Kidney (tissue), 13 donors: ENCODE measurements at regions not wholly inside any gene's neighbourhood (a gene's known extent, or its start where the extent isn't known, plus 50 kb on each side); places are given as distances from the start of the nearest gene placed in this dataset.

ENCODE experiments used
- DNase-seq, 5 donors: peaks; one replicate each; pipeline ENCODE4 v3.0.0-alpha.2; 2013 to 2020
- FAIRE-seq: peaks from 2 replicates; lab custom pipeline; 2012; peaks lifted over from hg19 to GRCh38; lab: Jason Lieb, UNC
- H3K27ac ChIP-seq, 2 donors: one replicate each; pipeline ENCODE4 v1.7.0; 2013; ENCODE audit warnings: low read depth in 2 of 2, low read length in 2 of 2, inconsistent platforms in 1 of 2
- H3K27me3 ChIP-seq: one replicate; pipeline ENCODE4 v1.7.1; 2013; ENCODE audit warnings: low read length, inconsistent platforms; ENCODE audit not compliant: control insufficient read depth, insufficient read depth
- H3K36me3 ChIP-seq, 3 donors: one replicate each; pipeline versions ENCODE4 v1.7.0 to v1.7.1; 2013; ENCODE audit warnings: low read length in 3 of 3, control low read depth in 1 of 3, inconsistent platforms in 1 of 3; ENCODE audit not compliant: insufficient read depth in 3 of 3, control insufficient read depth in 2 of 3
- H3K4me1 ChIP-seq, 3 donors: one replicate each; pipeline versions ENCODE4 v1.7.0 to v1.7.1; 2013; ENCODE audit warnings: low read length in 3 of 3, inconsistent platforms in 1 of 3, low read depth in 1 of 3; ENCODE audit not compliant: control insufficient read depth in 2 of 3, insufficient read depth in 2 of 3
- H3K4me3 ChIP-seq, 3 donors: one replicate each; pipeline versions ENCODE4 v1.7.0 to v1.8.1; 2013; ENCODE audit warnings: low read length in 3 of 3, control low read depth in 1 of 3, inconsistent platforms in 1 of 3
- H3K9ac ChIP-seq, 3 donors: one replicate each; pipeline versions ENCODE4 v1.7.0 to v1.7.1; 2013; ENCODE audit warnings: low read length in 3 of 3, control low read depth in 1 of 3, inconsistent platforms in 1 of 3
- H3K9me3 ChIP-seq, 3 donors: one replicate each; pipeline versions ENCODE4 v1.7.0 to v1.7.1; 2013; ENCODE audit warnings: low read length in 3 of 3, control low read depth in 1 of 3, inconsistent platforms in 1 of 3; ENCODE audit not compliant: control insufficient read depth in 2 of 3, insufficient read depth in 1 of 3
- intact Hi-C: fragments of 100-400 bp; cut with DNase I; formaldehyde crosslinking; loops from one replicate; pipeline ENCODE4 v1.11.1; 2022
- TF ChIP-seq, protein P1 (sequence below): IDR thresholded peaks from 3 replicates; pipeline ENCODE4 v1.5.1; 2012; ENCODE audit warnings: mild to moderate bottlenecking, moderate library complexity, borderline replicate concordance; ENCODE audit not compliant: insufficient read depth; ENCODE audit errors: extremely low read depth
- donor health status: control.
- donor health status: control.
- donor health status: control.
- donor health status: control.
- donor health status: control.
- donor health status: DM: yes; HTN: yes; CAD: no.
- donor health status: Normal renal cell carcinoma (clear cell type).

DNA sequence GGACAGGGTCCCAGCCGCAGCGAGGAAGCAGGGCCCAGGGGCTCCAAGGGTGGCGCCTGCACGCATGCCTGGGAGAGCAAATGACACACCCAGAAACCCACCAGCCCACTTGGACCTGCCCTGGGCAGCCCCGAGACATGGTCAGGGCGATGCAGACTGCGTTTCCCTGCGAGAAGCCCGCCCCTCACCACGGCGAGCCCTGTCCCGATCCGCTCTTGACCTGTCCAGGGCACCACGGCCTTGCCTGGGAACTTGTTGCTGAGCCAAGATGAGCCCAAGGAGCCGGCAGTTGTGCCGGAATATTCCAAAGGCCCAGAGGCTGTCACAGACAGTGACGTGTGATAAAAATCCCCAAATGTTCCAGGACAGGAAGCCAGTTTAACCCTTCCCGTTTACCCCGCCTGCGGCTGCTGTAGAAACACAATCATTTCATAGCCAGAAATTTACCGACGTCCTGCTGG, 78.1 kb downstream of the SIK1 start:
- DNase-seq, result peak in 1 of 5 donors; percentile 69
- Histone ChIP-seq H3K27ac (peak overlapping the region; percentile 68 to 71), H3K9ac (peak overlapping the region in 1 of 3 donors; percentile 40), H3K9me3 (no peaks in the 10 kb centered on the region), H3K36me3 (no peaks in the 10 kb centered on the region), H3K27me3 (no peaks in the 10 kb centered on the region), H3K4me1 (peaks cover 0 to 4% (median 0%) of the 10 kb centered on the region in 3 donors), H3K4me3 (no peak overlapping the region)
- intact Hi-C loops, result no loop called here
- FAIRE-seq, result no peak
- TF ChIP-seq, protein P1, sequence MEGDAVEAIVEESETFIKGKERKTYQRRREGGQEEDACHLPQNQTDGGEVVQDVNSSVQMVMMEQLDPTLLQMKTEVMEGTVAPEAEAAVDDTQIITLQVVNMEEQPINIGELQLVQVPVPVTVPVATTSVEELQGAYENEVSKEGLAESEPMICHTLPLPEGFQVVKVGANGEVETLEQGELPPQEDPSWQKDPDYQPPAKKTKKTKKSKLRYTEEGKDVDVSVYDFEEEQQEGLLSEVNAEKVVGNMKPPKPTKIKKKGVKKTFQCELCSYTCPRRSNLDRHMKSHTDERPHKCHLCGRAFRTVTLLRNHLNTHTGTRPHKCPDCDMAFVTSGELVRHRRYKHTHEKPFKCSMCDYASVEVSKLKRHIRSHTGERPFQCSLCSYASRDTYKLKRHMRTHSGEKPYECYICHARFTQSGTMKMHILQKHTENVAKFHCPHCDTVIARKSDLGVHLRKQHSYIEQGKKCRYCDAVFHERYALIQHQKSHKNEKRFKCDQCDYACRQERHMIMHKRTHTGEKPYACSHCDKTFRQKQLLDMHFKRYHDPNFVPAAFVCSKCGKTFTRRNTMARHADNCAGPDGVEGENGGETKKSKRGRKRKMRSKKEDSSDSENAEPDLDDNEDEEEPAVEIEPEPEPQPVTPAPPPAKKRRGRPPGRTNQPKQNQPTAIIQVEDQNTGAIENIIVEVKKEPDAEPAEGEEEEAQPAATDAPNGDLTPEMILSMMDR, result no peak

DNA sequence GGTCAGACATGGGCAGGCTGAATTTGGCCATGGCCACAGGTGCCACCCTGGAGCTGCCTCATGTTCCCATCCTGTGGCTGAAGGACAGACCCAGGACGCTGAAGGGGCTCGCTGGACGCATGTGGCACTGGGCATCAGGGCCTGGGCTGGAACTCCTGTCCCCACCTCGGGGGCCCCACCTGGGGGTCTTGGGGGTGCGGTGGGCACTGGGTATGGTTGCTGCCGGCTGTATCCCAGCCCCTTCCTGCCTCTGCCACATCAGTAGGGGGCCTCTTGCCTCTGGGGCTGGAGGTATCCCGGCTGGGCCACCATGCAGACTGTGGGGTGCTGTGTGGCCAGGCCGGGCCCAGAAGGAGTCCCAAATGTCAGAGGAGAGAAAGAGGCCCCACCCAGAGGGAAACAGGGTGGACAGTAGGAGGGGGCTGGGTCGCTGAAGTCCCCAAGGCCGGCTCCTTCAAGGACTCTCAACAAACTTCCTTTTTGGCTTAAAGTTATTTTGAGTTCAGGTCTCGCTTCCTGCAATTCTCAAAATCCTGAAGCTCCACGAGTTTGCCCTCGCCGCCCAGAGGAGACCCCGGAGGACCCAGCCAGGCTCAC, 78.7 kb downstream of the SIK1 start:
- peak overlapping the region; percentile 68 to 71 for H3K27ac ChIP-seq
- DNase-seq (no peak), FAIRE-seq (no peak)
- H3K4me1 ChIP-seq, result peaks cover 0 to 5% (median 0%) of the 10 kb centered on the region in 3 donors
- H3K36me3 ChIP-seq, result no peaks in the 10 kb centered on the region
- TF ChIP-seq, protein P1, result no peak
- no peaks in the 10 kb centered on the region for H3K9me3 ChIP-seq
- peak overlapping the region in 1 of 3 donors; percentile 40 for H3K9ac ChIP-seq
- H3K4me3 ChIP-seq, result no peak overlapping the region
- no peaks in the 10 kb centered on the region for H3K27me3 ChIP-seq
- intact Hi-C loops, result no loop called here

- no peak for FAIRE-seq
- DNase-seq, result no peak
- TF ChIP-seq, protein P1, result no peak
- no peak overlapping the region for H3K9ac ChIP-seq
- intact Hi-C loops, result no loop called here
- no peaks in the 10 kb centered on the region for H3K36me3 ChIP-seq
- no peak overlapping the region for H3K4me3 ChIP-seq
- no peaks in the 10 kb centered on the region for H3K9me3 ChIP-seq
- H3K4me1 ChIP-seq, result peaks cover under 1 to 12% (median 6%) of the 10 kb centered on the region in 3 donors
- H3K27me3 ChIP-seq, result no peaks in the 10 kb centered on the region
- H3K27ac ChIP-seq, result no peak overlapping the region
Observed at GRCh38 chr21:43347461-43348169, 79.3 kb downstream of the SIK1 start.
